GM19397 (cell line): ENCODE measurements at regions not wholly inside any gene's neighbourhood (a gene's known extent, or its start where the extent isn't known, plus 50 kb on each side); places are given as distances from the start of the nearest gene placed in this dataset.
"Not testable (repeated sequence)": the region's sequence is repeated elsewhere in the genome, so short reads cannot be mapped to it uniquely, and the experiment has no call there.

ENCODE experiments used
- ATAC-seq: cut with Tn5 transposase; IDR thresholded peaks from one replicate; pipeline ENCODE4 v1.9.1; 2021; ENCODE audit warnings: mild to moderate bottlenecking, moderate library complexity; ENCODE audit not compliant: unreplicated experiment

DNA sequence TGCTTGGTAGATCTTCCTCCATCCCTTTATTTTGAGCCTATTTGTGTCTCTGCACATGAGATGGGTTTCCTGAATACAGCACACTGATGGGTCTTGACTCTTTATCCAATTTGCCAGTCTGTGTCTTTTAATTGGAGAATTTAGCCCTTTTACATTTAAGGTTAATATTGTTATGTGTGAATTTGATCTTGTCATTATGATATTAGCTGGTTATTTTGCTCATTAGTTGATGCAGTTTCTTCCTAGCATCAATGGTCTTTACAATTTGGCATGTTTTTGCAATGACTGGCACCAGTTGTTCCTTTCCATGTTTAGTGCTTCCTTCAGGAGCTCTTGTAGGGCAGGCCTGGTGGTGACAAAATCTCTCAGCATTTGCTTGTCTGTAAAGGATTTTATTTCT lies 72.4 kb downstream of the HNRNPD start:
- not testable (repeated sequence) for ATAC-seq

DNA sequence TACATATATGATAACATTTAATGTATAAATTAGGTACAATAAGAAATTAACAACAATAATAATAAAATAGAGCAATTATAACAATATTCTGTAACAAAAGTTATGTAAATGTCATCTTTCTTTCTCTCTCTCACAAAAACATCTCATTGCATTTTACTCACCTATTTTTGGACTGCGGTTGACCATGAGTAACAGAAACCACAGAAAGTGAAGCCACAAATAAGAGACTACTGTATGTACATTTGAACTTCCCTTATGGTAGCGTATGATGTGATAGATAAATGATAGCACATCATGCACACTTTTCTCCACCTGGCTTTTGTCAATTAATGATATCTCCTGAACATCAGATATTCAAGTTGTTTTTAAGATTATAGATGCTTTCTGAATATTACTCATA lies 80.5 kb downstream of the HNRNPD start:
- ATAC-seq: peak; percentile 97

DNA sequence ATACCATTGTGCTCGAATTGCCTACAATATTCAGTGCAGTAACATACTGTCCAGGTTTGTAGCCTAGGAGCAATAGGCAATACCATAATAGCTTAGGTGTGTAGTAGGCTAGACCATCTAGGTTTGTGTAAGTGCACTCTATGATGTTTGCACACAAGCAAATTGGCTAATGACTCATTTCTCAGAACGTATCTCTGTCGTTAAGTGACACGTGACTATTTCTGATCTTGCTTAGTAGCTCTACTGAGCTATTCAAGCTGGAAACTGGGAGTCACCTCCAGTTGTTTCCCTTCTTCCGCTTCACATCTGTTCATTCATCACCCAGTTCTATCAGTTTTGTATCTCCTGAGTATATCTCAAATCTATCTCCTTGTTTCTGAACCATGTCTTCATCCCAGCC lies 86.1 kb downstream of the HNRNPD start:
- no peak for ATAC-seq

DNA sequence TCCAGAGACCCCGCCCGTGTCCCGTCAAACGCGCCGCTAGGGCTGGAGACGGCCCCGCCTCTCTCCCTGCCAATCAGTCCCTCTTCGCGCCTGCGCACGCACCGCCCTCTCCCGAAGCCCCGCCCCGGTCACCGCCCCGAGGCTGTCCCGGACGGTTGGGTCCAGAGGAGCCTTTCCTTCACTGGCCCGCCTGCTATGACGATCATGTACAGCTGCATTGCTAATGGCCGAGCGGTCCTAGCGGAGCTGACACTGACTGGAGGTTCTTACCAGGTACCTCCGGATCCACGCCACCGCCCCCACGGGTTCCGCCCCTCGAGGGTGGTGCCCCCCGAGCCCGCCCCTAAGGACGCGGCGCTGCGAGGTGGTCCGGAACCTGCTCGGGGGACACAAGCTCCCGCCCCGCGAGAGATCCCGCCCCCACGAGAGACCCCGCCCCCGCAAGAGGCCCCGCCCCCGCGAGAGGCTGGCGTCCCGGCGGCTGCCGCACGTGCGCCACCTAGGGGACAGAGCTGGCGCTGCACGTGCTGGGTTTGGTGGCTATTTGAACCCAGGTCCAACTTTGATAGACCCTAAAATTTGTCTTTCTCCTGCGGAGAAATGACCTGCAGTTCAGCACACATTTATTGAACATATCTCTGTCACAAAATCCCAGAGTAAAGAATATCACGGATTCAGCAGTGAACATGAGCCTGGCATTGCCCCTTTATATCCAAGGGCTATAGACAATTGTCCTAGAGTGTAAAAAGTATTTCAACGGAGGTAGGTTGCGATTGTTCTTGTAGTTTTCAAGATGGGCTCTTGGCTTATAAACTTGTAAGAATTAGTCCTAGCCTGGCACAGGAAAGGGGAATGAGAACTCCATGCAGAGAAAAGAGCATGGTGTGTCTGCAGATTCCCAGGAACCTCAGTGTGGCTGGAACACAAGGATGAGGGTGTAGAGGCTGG lies 88.7 kb downstream of the HNRNPD start:
- ATAC-seq: peak; percentile 100

DNA sequence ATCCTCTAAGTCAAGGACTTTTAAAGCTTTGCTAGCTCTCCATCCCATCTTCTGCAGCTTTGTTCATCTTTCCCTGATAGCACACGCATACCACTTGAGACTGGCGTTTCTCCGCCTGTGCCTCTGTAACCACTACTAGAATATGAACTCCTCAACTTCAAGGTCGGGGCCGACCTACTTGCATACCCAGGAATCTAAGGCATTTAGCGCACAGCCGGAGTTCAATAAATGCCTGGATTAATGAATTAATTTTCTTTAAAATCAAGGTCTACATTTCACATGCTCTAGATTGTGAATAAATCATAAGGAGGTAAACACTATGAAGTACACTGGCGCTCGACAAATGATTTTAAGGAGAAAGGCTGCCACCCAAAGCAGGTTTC lies 89.3 kb downstream of the HNRNPD start:
- no peak for ATAC-seq

DNA sequence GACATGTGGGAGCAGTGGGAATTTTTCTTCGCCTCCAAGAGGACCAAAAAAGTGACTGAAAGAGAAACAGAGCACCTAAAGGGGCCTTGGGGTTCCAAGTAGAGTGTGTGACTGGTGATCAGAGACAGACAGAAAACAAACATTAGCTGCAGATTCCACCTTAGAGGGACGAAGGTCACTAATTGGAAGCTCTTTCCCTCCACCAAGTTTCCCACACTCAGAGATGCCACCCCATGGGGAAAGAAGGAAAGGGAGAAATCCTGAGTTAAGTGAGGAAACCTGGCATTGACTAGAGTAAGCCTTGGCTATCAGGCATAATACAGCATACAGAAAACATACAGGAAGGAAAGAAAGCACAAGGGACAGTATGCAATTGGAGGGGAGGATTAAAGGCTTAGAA lies 90.9 kb downstream of the HNRNPD start:
- ATAC-seq: no peak

DNA sequence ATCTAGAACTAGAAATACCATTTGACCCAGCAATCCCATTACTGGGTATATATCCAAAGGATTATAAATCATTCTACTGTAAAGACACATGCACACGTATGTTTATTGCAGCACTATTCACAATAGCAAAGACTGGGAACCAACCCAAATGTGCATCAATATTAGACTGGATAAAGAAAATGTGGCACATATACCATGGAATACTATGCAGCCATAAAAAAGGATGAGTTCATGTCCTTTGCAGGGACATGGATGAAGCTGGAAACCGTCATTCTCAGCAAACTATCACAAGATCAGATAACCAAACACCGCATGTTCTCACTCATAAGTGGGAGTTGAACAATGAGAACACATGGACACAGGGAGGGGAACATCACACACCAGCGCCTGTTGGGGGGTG lies 94.2 kb downstream of the HNRNPD start:
- ATAC-seq: not testable (repeated sequence)

DNA sequence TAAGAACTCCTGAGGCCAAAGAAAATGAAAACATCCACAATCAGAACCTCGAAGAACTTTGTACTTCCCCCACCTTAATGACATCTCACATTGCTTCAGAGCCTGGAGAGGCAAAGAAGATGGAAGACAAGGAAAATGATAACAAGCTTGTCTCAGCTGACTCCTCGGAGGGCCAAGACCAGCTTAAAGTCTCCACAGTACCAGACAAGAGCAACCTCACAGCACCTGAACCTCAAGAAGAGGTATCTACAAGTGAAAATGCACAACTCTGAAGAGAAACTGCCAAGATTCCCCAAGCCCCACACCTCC lies 97.5 kb downstream of the HNRNPD start:
- no peak for ATAC-seq

DNA sequence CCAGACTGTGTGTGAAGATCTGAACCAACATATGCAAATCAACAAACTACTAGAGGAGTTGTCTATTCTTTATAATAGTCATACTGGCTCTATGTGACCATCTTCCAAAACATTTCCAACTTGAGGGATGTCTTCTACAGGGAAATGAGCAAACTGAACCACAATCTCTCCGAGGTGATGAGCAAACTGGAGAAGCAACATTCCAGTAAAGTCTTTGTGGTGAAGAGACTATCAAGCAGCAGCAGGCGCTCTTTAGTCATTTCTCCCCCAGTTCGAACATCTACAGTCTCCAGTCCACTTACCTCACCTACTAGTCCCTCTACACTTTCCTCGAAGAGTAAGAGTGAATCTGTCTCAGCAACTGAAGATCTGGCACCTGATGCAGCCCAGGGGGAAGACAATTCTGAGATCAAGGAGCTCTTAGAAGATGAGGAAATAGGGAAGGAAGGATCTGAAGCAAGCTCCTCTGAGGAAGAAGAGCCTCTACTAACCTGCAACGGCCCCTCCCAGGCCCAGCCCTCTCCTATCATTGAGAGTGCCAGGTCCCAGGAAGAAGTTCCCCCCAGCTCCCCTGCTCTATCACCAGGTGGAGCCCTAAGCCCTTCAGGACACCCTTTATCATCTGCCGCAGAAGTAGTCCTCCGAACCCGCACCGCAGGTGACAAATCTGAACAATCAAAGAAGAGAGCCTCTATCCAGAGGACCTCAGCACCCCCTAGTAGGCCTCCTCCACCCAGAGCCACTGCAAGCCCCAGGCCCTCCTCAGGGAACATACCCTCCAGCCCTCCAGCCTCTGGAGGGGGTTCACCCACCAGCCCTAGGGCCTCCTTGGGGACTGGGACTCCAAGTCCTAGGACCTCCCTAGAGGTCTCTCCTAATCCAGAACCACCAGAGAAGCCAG lies 98.1 kb downstream of the HNRNPD start:
- ATAC-seq: no peak

DNA sequence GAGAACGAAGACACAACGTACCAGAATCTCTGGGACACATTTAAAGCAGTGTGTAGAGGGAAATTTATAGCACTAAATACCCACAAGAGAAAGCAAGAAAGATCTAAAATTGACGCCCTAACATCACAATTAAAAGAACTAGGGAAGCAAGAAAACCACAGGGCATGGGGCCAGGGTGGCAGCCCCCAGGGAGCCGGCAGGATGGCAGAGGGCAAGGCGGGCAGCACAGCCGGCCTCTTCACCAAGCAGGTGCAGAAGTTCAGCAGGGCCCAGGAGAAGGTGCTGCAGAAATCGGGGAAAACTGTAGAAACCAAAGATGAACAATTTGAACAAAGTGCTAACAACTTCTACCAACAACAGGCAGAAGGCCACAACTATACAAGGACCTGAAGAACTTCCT lies 99.1 kb downstream of the HNRNPD start:
- ATAC-seq: not testable (repeated sequence)

DNA sequence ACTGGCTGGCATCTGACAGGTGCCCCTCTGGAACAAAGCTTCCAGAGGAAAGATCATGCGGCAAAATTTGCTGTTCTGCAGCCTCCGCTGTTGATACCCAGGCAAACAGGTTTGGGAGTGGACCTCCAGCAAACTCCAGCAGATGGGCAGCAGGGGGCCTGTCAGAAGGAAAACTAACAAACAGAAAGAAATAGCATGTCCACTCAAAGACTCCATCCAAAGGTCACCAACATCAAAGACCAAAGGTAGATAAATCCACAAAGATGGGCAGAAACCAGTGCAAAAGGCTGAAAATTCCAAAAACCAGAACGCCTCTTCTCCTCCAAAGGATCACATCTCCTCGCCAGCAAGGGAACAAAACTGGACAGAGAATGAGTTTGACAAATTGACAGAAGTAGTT lies 101.3 kb downstream of the HNRNPD start:
- not testable (repeated sequence) for ATAC-seq

DNA sequence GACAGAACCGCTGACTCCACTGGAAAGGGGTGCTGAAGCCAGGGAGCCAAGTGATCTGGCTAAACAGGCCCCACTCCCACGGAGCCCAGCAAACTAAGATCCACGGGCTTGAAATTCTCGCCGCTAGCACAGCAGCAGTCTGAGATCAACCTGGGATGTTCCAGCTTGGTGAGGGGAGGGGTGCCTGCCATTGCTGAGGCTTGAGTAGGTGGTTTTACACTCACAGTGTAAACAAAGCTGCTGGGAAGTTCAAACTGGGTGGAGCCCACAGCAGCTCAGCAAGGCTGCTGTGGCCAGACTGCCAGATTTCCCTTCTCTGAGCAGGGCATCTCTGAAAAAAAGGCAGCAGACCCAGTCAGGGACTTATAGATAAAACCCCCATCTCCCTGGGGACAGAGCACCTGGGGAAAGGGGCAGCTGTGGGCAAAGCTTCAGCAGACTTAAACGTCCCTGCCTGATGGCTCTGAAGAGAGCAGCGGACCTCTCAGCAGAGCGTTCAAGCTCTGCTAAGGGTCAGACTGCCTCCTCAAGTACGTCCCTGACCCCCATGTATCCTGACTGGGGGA lies 101.8 kb downstream of the HNRNPD start:
- not testable (repeated sequence) for ATAC-seq

DNA sequence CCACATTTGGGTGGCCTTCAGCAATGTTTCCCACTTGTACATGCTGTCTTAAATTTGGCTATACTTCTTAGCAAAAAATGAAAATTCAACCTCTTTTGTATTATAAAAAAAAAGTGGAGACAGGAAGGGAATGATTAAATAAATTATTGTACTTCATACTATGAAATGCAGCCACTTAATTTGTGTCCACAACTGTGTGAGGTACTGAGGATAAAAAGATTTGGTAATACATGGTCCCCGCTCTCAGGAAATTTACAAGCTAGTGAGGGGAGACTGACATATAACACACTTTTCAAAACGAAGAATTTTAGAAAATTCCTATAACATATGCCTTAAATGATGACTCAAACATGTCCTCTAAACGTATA lies 105.0 kb downstream of the HNRNPD start:
- ATAC-seq: no peak

DNA sequence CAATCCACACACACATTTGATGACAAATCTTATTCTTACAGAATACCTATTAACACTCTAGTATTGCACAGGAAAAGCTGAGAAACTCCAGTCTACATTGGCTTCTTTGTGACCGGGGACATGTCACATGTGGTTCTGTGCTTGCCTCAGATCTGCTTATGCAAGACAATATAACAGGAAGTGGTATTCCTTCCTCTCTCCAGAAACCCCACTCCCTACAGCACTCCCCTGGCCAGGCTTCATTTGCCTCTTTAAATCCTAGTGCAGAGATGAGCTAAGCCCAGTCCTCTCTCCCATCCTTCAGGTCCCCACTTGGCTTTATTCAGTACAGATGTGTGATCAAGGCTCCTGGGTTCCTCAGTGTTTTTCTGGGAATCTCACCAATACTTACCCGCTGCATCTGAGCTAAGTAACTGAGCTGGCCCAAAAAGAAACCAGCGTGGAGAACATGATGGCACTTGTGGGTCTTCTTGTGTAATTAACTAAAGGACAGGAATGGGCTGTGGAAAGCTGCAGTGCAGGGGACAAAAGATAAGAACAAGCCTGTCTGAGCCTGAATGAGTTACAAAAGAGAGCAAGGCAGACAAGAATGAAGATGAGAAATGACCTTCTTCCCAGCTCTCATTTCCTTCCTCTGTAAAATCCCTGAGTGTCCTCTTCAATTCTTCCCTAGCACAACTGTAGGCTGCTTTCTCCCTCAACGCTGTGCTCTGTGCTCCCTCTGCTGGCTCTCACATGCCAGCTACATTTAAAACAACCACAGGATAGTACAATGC lies 105.6 kb downstream of the HNRNPD start:
- ATAC-seq: peak; percentile 75

DNA sequence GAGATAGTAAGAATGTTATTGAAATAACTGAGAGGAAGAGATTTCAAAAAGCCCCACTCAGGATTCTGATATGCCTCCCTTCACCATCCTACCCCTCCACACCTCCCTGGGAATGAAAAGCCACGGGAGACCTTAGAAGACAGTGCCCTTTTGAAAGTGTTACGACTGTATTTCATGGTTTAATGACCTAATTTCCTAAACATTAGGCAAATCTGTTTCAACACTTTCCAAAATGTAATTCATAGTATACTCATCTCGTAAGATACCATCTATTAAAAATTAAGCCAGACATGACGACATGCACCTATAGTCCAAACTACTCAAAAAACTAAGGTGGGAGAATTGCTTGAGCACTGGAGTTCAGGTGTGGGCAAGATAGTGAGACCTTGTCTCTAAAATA lies 106.3 kb downstream of the HNRNPD start:
- no peak for ATAC-seq

DNA sequence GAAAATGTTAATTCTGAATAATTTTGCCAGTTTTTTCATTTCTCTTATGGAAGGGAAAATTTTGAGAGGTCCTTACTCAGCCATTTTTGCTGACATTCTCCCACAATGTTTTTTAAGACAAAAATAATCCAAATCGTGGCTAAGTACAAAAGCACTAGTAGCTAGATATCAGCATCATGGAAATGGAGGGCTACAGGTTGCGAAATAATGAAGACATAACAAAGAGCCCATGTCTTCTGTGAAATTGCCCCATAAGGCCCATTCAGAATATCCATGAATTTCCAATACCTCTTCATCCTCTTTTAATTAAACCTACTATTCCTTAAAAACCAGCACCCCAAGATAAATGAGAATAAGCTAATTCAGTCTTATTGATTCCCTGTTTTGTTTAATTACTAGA lies 107.4 kb downstream of the HNRNPD start:
- ATAC-seq: no peak

DNA sequence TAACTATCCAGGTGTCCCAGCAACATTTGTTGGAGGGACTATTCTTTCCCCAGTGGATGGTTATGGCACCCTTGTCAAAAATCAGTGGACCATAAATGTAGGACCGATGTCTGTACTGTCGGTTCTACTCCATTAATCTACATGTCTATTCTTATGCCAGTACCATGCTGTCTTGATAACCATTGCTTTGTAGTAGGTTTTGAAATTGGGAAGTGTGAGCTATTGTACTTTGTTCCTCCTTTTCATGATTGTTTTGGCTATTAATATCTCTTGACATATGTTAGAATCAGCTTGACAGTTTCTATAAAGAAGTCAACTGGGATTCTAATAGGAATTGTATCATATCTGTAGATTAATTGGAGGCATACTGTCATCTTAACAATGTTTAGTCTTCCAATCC lies 112.7 kb downstream of the HNRNPD start:
- ATAC-seq: no peak

DNA sequence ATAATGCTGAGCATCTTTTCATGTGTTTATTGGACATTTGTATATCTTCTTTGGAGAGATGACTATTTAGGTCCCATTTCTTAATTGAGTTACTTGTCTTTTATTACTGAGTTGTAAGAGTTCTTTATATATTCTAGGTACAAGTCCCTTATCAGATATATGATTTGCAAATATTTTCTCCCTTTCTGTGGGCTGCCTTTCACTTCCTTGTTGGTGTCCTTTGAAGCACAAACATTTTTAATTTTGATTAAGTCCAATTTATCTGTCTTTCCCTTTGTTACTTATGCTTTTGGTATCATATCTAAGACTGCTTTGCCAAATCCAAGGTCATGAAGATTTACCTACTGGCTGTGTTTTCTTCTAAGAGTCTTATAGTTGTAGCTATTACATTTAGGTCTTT lies 113.2 kb downstream of the HNRNPD start:
- ATAC-seq: no peak

DNA sequence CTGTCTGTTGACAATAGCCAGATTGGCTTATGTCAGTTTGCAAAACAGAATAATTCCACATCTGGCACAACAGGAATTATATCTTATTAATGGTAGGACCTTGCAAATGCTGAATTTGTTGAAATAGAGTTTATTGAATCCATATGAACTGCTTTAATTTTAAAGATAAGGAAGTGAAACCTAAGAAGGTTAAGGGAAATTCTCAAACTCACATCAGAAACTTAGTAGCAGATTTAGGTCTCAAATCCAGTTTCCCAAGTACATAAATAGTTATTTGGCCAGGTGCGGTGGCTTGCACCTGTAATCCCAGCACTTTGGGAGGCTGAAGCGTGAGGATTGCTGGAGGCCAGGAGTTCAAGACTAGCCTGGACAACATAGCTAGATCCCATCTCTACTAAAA lies 117.1 kb downstream of the HNRNPD start:
- ATAC-seq: no peak

DNA sequence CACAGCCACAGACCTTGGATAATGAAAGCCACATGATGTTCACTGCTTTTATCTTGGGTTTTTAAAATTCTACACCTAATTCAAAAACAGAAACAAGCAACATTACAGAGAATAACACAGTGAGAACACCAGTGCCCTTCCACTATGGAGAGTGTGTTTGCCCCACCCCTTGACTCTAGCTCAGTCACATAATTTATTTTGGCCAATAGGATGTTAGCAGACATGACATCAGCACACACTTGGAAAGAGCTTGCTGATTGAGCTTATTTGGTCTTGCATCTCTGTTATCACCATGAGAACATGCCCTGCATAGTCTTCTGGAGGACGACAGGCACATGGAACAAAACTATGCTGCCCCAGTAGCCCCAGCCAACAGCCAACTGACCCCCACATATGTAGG lies 118.1 kb downstream of the HNRNPD start:
- no peak for ATAC-seq
